Posterior cingulate gyrus (tissue), 11 donors: ENCODE measurements at regions not wholly inside any gene's neighbourhood (a gene's known extent, or its start where the extent isn't known, plus 50 kb on each side); places are given as distances from the start of the nearest gene placed in this dataset.

Source experiments
- DNase-seq, 10 donors: peaks; one replicate each; pipeline versions ENCODE4 v3.0.0 to v3.0.0-alpha.2; 2020 to 2021; ENCODE audit warnings: mixed read lengths in 3 of 10
- intact Hi-C: fragments of 100-400 bp; cut with DNase I; formaldehyde crosslinking; loops from one replicate; pipeline ENCODE4 v1.15.1; 2023

GRCh38 chr5:2148312-2149194 lies 265.8 kb upstream of the IRX4 start:
- DNase-seq: peak in 2 of 10 donors; percentile 18 to 22
- intact Hi-C loops: no loop called here

- intact Hi-C loops: no loop called here
- DNase-seq: peak in 2 of 10 donors; percentile 77
Measured at GRCh38 chr5:2147504-2148311, 265.0 kb upstream of the IRX4 start.

DNA sequence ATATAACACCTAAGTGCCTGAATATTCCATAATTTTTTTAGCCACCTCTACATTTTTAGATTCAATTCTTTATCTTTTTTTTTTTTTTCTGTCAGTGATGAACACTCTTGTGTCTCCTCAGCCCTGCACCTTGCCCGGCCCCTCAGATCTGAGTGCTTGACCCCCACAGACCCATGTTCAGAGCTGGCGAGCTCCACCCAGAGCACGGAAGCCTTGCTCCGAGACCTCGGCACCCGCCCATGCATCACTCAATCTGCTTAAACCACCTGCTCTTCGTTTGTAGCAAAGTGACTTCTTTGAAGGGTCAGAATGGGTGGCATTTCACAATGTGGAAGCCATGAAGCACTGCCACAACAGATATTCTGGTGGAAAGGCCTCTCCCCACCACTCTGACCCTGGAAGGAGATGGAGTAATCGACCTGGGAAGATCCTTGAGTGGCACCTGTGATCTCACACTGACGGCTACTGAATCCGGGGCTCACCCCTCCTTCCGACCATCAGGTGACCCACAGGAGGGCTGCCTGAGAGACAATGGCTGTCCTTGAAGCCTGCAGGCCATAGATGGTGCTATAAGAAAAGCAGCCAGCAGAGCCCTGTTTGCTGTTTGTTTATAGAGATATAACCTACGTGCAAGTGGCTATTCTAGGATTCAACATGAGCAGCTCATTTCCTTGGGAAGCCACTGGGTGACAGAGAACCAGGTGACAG lies 261.1 kb upstream of the IRX4 start:
- peak in 3 of 10 donors; percentile 5 to 67 (median 60) for DNase-seq
- intact Hi-C loops: no loop called here

- intact Hi-C loops: no loop called here
- peak in 2 of 10 donors; percentile 7 to 66 for DNase-seq
Measured at GRCh38 chr5:2143088-2143487, 260.4 kb upstream of the IRX4 start.

DNA sequence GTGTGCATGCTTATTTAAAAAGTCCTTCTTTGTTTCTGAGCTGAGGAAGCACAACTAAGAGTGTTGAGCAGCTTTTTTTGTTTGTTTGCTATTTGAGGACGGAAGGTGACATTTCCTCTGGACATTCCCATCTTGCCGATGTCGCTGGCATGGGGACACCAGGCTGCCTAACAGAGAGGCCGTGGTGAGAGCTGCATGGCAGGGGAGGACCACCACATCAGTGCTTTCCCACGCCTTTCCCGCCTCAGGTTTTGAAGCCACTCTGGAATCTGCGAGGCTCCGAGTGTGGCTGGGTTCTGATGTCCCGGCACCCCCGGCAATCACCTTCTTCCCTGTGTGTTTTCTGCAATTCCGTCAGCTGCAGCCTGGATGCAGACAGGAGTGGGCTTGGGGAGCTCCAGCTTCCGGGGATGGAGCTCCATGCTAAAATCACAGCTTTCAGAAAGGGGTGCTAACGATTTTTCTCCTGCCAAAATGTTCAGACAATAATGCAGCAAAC lies 259.8 kb upstream of the IRX4 start:
- intact Hi-C loops: no loop called here
- DNase-seq: peak in 3 of 10 donors; percentile 13 to 62 (median 24)

- intact Hi-C loops: no loop called here
- peak in 2 of 10 donors; percentile 8 to 79 for DNase-seq
Measured at GRCh38 chr5:2141254-2142000, 258.7 kb upstream of the IRX4 start.

GRCh38 chr5:2140501-2141175 lies 257.9 kb upstream of the IRX4 start:
- DNase-seq: peak in 1 of 10 donors; percentile 8

DNA sequence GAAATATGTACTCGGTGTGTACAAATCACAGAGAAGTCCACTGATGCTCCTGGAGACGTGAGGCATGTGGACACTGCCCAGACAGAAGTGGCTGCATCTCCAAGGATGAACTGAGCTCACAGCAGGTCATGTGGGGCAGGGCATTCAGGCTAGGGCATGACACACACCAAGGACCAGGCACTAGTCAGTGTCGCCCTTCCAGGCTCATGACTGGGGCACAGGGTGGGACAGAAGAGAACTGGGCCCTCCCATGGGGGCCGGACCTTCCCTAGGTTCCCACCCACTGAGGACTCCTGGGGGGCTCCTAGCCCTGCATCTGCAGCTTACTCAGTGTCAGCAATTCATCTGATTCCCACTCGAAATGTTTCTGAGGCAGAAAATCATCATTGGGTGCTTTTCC lies 256.8 kb upstream of the IRX4 start:
- no peak for DNase-seq
- intact Hi-C loops: no loop called here

More at GRCh38 chr5:2140501-2141175, 257.9 kb upstream of the IRX4 start:
- intact Hi-C loops: no loop called here

GRCh38 chr5:2138896-2139295 lies 256.2 kb upstream of the IRX4 start:
- intact Hi-C loops: no loop called here
- DNase-seq: peak in 1 of 10 donors; percentile 3

DNA sequence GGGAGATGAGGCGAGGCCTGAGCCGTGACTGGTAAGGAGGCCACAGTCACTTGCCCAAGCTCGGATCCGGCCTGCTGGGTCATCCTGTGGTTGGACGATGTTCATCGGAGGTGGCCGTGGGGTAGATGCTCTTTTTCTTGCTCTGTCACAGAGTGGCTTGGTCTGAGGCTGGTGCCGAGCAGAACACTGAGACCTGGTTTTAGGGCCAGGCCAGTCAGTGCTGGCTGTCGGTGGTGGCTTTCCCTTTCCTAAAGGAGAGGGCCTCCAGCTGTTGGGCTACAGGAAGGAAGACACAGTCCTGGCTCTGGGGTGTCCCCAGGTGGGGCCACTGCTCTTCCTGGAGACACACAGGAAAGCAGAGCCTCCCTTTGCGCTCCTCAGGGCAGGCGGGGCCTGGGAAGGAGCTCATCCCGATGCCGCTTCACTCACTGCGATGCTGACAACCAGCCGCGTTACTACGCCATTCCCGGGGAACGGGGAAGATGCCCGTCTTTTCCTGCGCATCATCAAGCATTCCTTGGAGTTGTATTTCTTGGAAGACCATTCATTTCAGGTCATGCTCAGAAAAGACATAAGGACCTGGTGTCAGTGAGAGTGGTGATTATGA lies 254.8 kb upstream of the IRX4 start:
- intact Hi-C loops: no loop called here
- DNase-seq: peak in 1 of 10 donors; percentile 6

- intact Hi-C loops: no loop called here
- no peak for DNase-seq
Measured at GRCh38 chr5:2136728-2137333, 254.1 kb upstream of the IRX4 start.

GRCh38 chr5:2135833-2136232 lies 253.1 kb upstream of the IRX4 start:
- no peak for DNase-seq
- intact Hi-C loops: no loop called here

DNA sequence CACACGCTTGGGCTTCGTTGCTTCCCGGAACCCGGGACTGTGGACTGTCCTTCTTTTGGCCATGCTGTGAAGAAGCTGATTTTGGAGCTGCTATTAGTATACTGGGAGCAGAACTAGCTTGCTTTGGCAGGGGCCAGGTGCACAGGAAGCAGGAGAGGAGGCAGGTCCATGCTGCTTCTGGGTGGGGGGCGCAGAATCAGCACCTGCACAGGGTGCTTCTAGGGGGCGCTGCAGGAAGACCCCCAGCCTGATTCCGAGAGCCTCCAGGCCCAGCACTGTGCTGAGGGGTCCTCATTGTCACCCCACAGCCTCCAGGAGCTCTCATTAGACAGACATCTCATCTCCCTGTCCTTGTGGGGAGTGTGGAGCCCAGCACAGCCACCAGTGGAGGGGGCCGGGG lies 252.6 kb upstream of the IRX4 start:
- intact Hi-C loops: no loop called here
- no peak for DNase-seq

- DNase-seq: peak in 1 of 10 donors; percentile 67
- intact Hi-C loops: no loop called here
Measured at GRCh38 chr5:2134543-2135292, 252.0 kb upstream of the IRX4 start.

DNA sequence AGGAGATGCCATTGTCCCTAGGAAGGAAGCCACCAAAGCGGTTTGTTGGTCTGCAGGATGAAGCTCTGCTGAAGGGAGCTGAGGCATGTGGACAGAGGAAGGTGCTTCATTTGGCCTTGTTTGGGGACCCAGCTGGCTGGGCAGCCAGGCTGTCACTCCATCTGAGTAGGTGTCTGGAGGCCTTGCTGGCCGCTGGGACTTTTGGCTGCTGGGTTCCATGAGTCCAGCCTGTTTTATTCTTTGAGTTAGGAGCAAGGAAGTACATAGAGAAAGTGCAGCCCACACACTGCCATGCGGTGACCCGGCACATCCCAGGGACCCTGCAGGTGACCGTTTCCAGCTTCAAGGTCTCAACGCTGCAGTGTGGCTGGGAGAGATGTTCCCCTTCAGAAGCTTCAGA lies 251.2 kb upstream of the IRX4 start:
- intact Hi-C loops: no loop called here

DNA sequence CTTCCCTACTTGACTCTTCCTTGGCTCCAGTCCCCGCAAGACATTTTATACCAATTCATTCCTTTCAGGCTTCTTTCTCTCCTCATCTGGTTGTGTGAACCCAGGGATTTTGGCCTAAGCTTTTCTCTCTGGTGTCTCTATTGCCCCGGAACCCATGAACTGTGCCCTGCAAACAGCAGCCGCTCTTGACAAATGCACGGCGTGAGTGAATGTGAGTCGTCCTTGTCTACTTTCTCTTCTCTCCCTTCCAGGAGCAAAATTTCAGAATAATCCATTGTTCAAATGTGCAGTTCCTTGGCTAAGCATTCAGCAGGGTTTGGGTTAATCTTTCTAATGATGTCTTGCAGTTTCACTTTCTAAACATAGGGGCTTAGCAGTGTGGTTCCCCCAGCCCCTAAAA lies 250.4 kb upstream of the IRX4 start:
- intact Hi-C loops: no loop called here
- DNase-seq: no peak

More for the DNA sequence above, 251.2 kb upstream of the IRX4 start:
- DNase-seq: peak in 1 of 10 donors; percentile 55

DNA sequence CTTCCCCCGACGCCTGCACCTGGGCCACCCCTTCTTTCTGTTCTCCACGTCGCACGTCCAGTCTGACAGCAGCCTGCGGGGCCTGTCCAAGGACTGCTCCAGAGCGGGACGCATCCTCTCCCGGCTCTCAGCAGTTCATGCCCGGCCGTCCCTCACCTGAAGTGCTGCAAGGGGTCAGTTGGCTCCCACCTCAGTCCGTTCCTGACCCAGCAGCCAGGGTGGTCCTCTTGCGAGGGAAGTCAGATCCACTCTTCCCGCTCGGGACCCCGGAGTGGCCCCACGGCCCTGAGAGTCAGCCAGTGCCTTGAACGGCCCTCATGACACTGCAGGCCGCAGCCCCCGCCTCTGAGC lies 249.7 kb upstream of the IRX4 start:
- DNase-seq: no peak
- intact Hi-C loops: no loop called here
